NCI-H1105 treated with DMSO at 0.1 percent for 48 hours (cell line): ENCODE measurements at regions not wholly inside any gene's neighbourhood (a gene's known extent, or its start where the extent isn't known, plus 50 kb on each side); places are given as distances from the start of the nearest gene placed in this dataset.
A peak's percentile ranks its signal among the peaks of the same experiment; 100 is the strongest.

Experiments used
- DNase-seq: peaks from one replicate; lab custom pipeline; 2025; lab: John Stamatoyannopoulos, UW

GRCh38 chr10:71023704-71024283 lies 135.4 kb upstream of the PCBD1 start:
- DNase-seq: no peak

- DNase-seq: no peak
Observed at GRCh38 chr10:71024490-71024889, 136.1 kb upstream of the PCBD1 start.

GRCh38 chr10:71025535-71025934 lies 137.2 kb upstream of the PCBD1 start:
- no peak for DNase-seq

- no peak for DNase-seq
Observed at GRCh38 chr10:71028066-71028465, 139.7 kb upstream of the PCBD1 start.

- no peak for DNase-seq
Observed at GRCh38 chr10:71029411-71029892, 141.1 kb upstream of the PCBD1 start.

- no peak for DNase-seq
Observed at GRCh38 chr10:71029907-71030306, 141.5 kb upstream of the PCBD1 start.

GRCh38 chr10:71031026-71031425 lies 142.7 kb upstream of the PCBD1 start:
- DNase-seq: no peak

GRCh38 chr10:71031603-71032002 lies 143.2 kb upstream of the PCBD1 start:
- no peak for DNase-seq

- DNase-seq: no peak
Observed at GRCh38 chr10:71032887-71033286, 144.5 kb upstream of the PCBD1 start.

GRCh38 chr10:71033396-71033980 lies 145.1 kb upstream of the PCBD1 start:
- DNase-seq: no peak

GRCh38 chr10:71035511-71036296 lies 147.3 kb upstream of the PCBD1 start:
- DNase-seq: no peak

- peak; percentile 24 for DNase-seq
Observed at GRCh38 chr10:71036297-71036966, 148.1 kb upstream of the PCBD1 start.

GRCh38 chr10:71038091-71038633 lies 149.8 kb upstream of the PCBD1 start:
- DNase-seq: no peak

- DNase-seq: no peak
Observed at GRCh38 chr10:71038921-71039320, 150.6 kb upstream of the PCBD1 start.

GRCh38 chr10:71039551-71039950 lies 151.2 kb upstream of the PCBD1 start:
- DNase-seq: peak; percentile 87

- peak; percentile 25 for DNase-seq
Observed at GRCh38 chr10:71040343-71040742, 152.0 kb upstream of the PCBD1 start.

GRCh38 chr10:71040846-71041605 lies 152.7 kb upstream of the PCBD1 start:
- DNase-seq: no peak

- DNase-seq: no peak
Observed at GRCh38 chr10:71042216-71042615, 153.9 kb upstream of the PCBD1 start.

- DNase-seq: no peak
Observed at GRCh38 chr10:71042699-71043098, 154.3 kb upstream of the PCBD1 start.

- no peak for DNase-seq
Observed at GRCh38 chr10:71043858-71044257, 155.5 kb upstream of the PCBD1 start.

- DNase-seq: no peak
Observed at GRCh38 chr10:71044720-71045119, 156.4 kb upstream of the PCBD1 start.
